ENCODE measurements at regions not wholly inside any gene's neighbourhood (a gene's known extent, or its start where the extent isn't known, plus 50 kb on each side); places are given as distances from the start of the nearest gene placed in this dataset.

DNA sequence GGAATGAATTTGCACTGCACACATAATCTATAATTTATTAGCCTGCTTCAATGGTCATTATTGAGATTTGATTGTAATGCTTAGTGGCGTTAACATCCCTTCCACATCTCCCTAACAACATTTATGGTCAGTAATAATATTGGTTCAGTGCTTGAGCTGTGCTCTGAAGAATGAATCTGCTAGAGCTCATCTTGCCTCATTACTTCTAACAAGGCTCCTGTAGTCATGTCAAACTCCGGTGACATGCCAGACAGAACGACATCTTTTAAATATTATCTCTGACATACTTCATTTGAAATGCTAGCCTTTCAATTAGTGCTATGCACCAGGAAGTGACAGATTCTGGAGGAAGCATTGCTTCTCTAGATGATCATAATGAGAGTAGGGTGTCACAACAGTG lies 240.3 kb upstream of the BTBD3 start:
- no peak for TF ChIP-seq EZH2phosphoT487 (IDR thresholded peaks at IDR 0.05; ENCODE audit: borderline replicate concordance, low read depth, low read length)
- TF ChIP-seq, protein P1, sequence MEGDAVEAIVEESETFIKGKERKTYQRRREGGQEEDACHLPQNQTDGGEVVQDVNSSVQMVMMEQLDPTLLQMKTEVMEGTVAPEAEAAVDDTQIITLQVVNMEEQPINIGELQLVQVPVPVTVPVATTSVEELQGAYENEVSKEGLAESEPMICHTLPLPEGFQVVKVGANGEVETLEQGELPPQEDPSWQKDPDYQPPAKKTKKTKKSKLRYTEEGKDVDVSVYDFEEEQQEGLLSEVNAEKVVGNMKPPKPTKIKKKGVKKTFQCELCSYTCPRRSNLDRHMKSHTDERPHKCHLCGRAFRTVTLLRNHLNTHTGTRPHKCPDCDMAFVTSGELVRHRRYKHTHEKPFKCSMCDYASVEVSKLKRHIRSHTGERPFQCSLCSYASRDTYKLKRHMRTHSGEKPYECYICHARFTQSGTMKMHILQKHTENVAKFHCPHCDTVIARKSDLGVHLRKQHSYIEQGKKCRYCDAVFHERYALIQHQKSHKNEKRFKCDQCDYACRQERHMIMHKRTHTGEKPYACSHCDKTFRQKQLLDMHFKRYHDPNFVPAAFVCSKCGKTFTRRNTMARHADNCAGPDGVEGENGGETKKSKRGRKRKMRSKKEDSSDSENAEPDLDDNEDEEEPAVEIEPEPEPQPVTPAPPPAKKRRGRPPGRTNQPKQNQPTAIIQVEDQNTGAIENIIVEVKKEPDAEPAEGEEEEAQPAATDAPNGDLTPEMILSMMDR (conservative IDR thresholded peaks at IDR 0.05; ENCODE audit: low read length): no peak
